HCT116 (cell line): ENCODE measurements at regions not wholly inside any gene's neighbourhood (a gene's known extent, or its start where the extent isn't known, plus 50 kb on each side); places are given as distances from the start of the nearest gene placed in this dataset.

ENCODE experiments used
- ATAC-seq: fragments of 200-7000 bp; cut with Tn5 transposase; 2 replicates; pipeline ENCODE4 v1.9.1; 2020; ENCODE audit warnings: mild to moderate bottlenecking, moderate library complexity
- BruUV-seq: library from RNA; stranded (reverse); fragments of 400-500 nt; replicated peaks from 2 replicates; lab custom pipeline; 2021; lab: Mats Ljungman, UMichigan
- CTCF ChIA-PET: fragments of 300-600 bp; sonication (Branson Sonifier 250); formaldehyde crosslinking; loops from one replicate; lab custom pipeline; 2021; ENCODE audit warnings: antibody characterized with exemption; lab: Charles Lee
- POLR2A ChIA-PET: fragments of 300-600, 350-600 bp; sonication (Branson Sonifier 250); formaldehyde crosslinking; loops from one replicate; lab custom pipeline; 2021; ENCODE audit warnings: antibody characterized with exemption; lab: Charles Lee
- RAD21 ChIA-PET, 2 experiments: fragments of 300-600 bp; sonication (Branson Sonifier 250); formaldehyde crosslinking; loops; one replicate each; lab custom pipeline; 2023; ENCODE audit warnings: low total read pairs in 2 of 2; ENCODE audit not compliant: uncharacterized antibody in 2 of 2, unreplicated experiment in 2 of 2, low non-redundant PET in 1 of 2; lab: Charles Lee
- DNase-seq: peaks from one replicate; pipeline ENCODE4 v3.0.0-alpha.2; 2010; ENCODE audit warnings: low read depth, low spot score
- H2AFZ ChIP-seq: fragments of 200-600 bp; shearing (Covaris generic), sonication (generic); 2 replicates; pipeline ENCODE4 v1.6.1; 2017; ENCODE audit warnings: low read depth, mixed run types, mixed read lengths, antibody characterized with exemption, low read length; ENCODE audit not compliant: poor library complexity, severe bottlenecking
- H3K27ac ChIP-seq: 2 replicates; pipeline ENCODE4 v1.5.1; 2012; ENCODE audit warnings: low read depth, low read length
- H3K27me3 ChIP-seq: fragments of 200-600 bp; sonication (generic); 2 replicates; pipeline ENCODE4 v1.6.1; 2016; ENCODE audit warnings: mixed run types, low read length, mixed read lengths; ENCODE audit not compliant: insufficient read depth
- H3K36me3 ChIP-seq, 2 experiments: fragments of 200-500 bp in 1 of 2; fragments of 200-600 bp in 1 of 2; sonication (Bioruptor generic) in 1 of 2; sonication (generic) in 1 of 2; 2 replicates each; pipeline versions ENCODE4 v1.5.1 to v1.6.1; 2014 to 2016; ENCODE audit warnings: low read length in 2 of 2, inconsistent platforms in 1 of 2, mixed read lengths in 1 of 2, mixed run types in 1 of 2; ENCODE audit not compliant: insufficient read depth in 2 of 2, control insufficient read depth in 1 of 2
- H3K4me1 ChIP-seq, 2 experiments: fragments of 200-600 bp in 1 of 2; sonication (generic) in 1 of 2; 2 replicates each; pipeline versions ENCODE4 v1.5.1 to v1.6.1; 2012 to 2017; ENCODE audit warnings: low read length in 2 of 2, inconsistent platforms in 1 of 2, mild to moderate bottlenecking in 1 of 2, mixed read lengths in 1 of 2, mixed run types in 1 of 2, moderate library complexity in 1 of 2; ENCODE audit not compliant: insufficient read depth in 2 of 2, control insufficient read depth in 1 of 2
- H3K4me2 ChIP-seq: fragments of 200-600 bp; sonication (generic); 2 replicates; pipeline ENCODE4 v1.6.1; 2017; ENCODE audit warnings: mixed run types, low read length, mixed read lengths
- H3K4me3 ChIP-seq, 2 experiments: fragments of 200-600 bp in 1 of 2; sonication (generic) in 1 of 2; replicated peaks in 1 of 2; 2 replicates each; pipeline ENCODE4 v1.5.1; 2011 to 2016; ENCODE audit warnings: low read length in 2 of 2, control low read depth in 1 of 2, low read depth in 1 of 2, mild to moderate bottlenecking in 1 of 2, mixed read lengths in 1 of 2, mixed run types in 1 of 2
- H3K79me2 ChIP-seq: fragments of 200-600 bp; sonication (generic); 2 replicates; pipeline ENCODE4 v1.6.1; 2017; ENCODE audit warnings: mild to moderate bottlenecking, mixed run types, low read length, moderate library complexity, mixed read lengths; ENCODE audit not compliant: insufficient read depth
- H3K9ac ChIP-seq: fragments of 200-600 bp; sonication (generic); 2 replicates; pipeline ENCODE4 v1.6.1; 2016; ENCODE audit warnings: low read length, mixed read lengths
- H3K9me2 ChIP-seq: fragments of 200-600 bp; sonication (generic), shearing (Covaris generic); 2 replicates; pipeline ENCODE4 v1.6.1; 2017; ENCODE audit warnings: mixed run types, mild to moderate bottlenecking, moderate library complexity; ENCODE audit not compliant: insufficient read depth
- H3K9me3 ChIP-seq, 2 experiments: fragments of 200-500 bp in 1 of 2; fragments of 200-600 bp in 1 of 2; sonication (Bioruptor generic) in 1 of 2; sonication (generic) in 1 of 2; 2 replicates each; pipeline ENCODE4 v1.6.1; 2014 to 2017; ENCODE audit warnings: low read length in 2 of 2, mixed read lengths in 2 of 2, inconsistent platforms in 1 of 2, low read depth in 1 of 2, mild to moderate bottlenecking in 1 of 2, mixed run types in 1 of 2, moderate library complexity in 1 of 2; ENCODE audit not compliant: control insufficient read depth in 1 of 2, insufficient read depth in 1 of 2
- H4K20me1 ChIP-seq: fragments of 200-600 bp; sonication (generic), shearing (Covaris generic); 2 replicates; pipeline ENCODE4 v1.6.1; 2017; ENCODE audit warnings: mixed run types, mild to moderate bottlenecking, moderate library complexity; ENCODE audit not compliant: insufficient read depth
- CBX3 ChIP-seq: IDR thresholded peaks from 2 replicates; pipeline ENCODE4 v1.6.1; 2012; ENCODE audit warnings: low read depth
- CEBPB ChIP-seq: IDR thresholded peaks from 2 replicates; pipeline ENCODE4 v1.6.1; 2012; ENCODE audit warnings: low read depth
- EZH2 ChIP-seq: fragments of 200-600 bp; sonication (generic); IDR thresholded peaks from 2 replicates; pipeline ENCODE4 v1.6.1; 2017; ENCODE audit warnings: antibody characterized with exemption, mixed run types
- FOSL1 ChIP-seq: IDR thresholded peaks from 2 replicates; pipeline ENCODE4 v1.6.1; 2012; ENCODE audit warnings: low read depth
- JUND ChIP-seq: IDR thresholded peaks from 2 replicates; pipeline ENCODE4 v1.6.1; 2012
- POLR2AphosphoS5 ChIP-seq: IDR thresholded peaks from 2 replicates; pipeline ENCODE4 v1.6.1; 2011; ENCODE audit warnings: mild to moderate bottlenecking, low read depth, low read length, moderate library complexity
- RAD21 ChIP-seq: IDR thresholded peaks from 2 replicates; pipeline ENCODE4 v1.6.1; 2012; ENCODE audit warnings: low read depth, mild to moderate bottlenecking
- REST ChIP-seq: IDR thresholded peaks from 2 replicates; pipeline ENCODE4 v1.6.1; 2012; ENCODE audit warnings: low read depth
- SIN3A ChIP-seq: IDR thresholded peaks from 2 replicates; pipeline ENCODE4 v1.6.1; 2012; ENCODE audit warnings: low read depth
- SP1 ChIP-seq: IDR thresholded peaks from 2 replicates; pipeline ENCODE4 v1.6.1; 2012; ENCODE audit warnings: low read depth
- SRF ChIP-seq: IDR thresholded peaks from 2 replicates; pipeline ENCODE4 v1.6.1; 2012; ENCODE audit warnings: low read depth
- TCF7L2 ChIP-seq: IDR thresholded peaks from 2 replicates; pipeline ENCODE4 v1.7.0; 2011; ENCODE audit warnings: borderline replicate concordance, inconsistent platforms; ENCODE audit not compliant: insufficient read depth, insufficient read length; ENCODE audit errors: extremely low read depth
- YY1 ChIP-seq: IDR thresholded peaks from 2 replicates; pipeline ENCODE4 v1.6.1; 2011; ENCODE audit warnings: low read length, low read depth, moderate library complexity, mild to moderate bottlenecking; ENCODE audit not compliant: insufficient replicate concordance; ENCODE audit errors: extremely low read depth
- ZBTB33 ChIP-seq: IDR thresholded peaks from 2 replicates; pipeline ENCODE4 v1.6.1; 2011; ENCODE audit warnings: mild to moderate bottlenecking, low read length, moderate library complexity; ENCODE audit not compliant: insufficient replicate concordance; ENCODE audit errors: extremely low read depth
- ZNF274 ChIP-seq: fragments of 200-500 bp; sonication (Bioruptor generic); IDR thresholded peaks from 2 replicates; pipeline ENCODE4 v1.6.1; 2014; ENCODE audit warnings: mild to moderate bottlenecking, low read depth, low read length, inconsistent platforms
- intact Hi-C: fragments of 100-400 bp; cut with micrococcal nuclease; formaldehyde crosslinking; loops from 2 replicates; pipeline ENCODE4 v1.10.0; 2022
- TF ChIP-seq, protein P1 (sequence below), 3 experiments: fragments of 200-600 bp in 1 of 3; sonication (generic) in 1 of 3; IDR thresholded peaks in 2 of 3; conservative IDR thresholded peaks in 1 of 3; 2 replicates each; pipeline ENCODE4 v1.5.1; 2012 to 2017; ENCODE audit warnings: low read depth in 2 of 3, low read length in 2 of 3, antibody characterized with exemption in 1 of 3, borderline replicate concordance in 1 of 3, control low read depth in 1 of 3, mild to moderate bottlenecking in 1 of 3, mixed read lengths in 1 of 3, mixed run types in 1 of 3, moderate library complexity in 1 of 3; ENCODE audit not compliant: insufficient read depth in 1 of 3
- TF ChIP-seq, protein P2 (sequence below): IDR thresholded peaks from 2 replicates; pipeline ENCODE4 v1.6.1; 2012
- TF ChIP-seq, protein P3 (sequence below): IDR thresholded peaks from 2 replicates; pipeline ENCODE4 v1.6.1; 2012

DNA sequence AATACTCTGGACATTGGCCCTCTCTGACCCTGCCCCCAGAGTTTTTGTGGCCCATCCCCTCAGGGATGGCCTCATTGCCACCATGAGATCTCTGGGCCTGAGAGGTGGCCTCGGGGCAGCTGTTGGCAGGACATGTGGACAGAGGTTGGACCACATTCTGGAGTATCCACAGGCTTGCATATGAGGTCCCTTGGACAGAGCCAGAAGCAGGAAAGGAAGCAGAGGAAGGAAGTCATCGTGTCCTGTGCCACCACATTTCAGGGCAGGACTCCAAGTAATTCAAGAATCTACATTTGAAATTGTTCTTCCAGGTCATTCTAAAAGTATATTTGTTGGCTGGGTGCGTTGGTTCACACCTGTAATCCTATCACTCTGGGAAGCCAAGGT is 95.9 kb upstream of the PPP2R5A start:
- Histone ChIP-seq H2AFZ (no peak overlapping the region), H3K4me2 (no peak overlapping the region), H3K36me3 (no peaks in the 10 kb centered on the region), H3K4me1 (no peaks in the 10 kb centered on the region), H3K27me3 (no peaks in the 10 kb centered on the region), H3K4me3 (no peak overlapping the region), H3K79me2 (no peaks in the 10 kb centered on the region), H3K9me3 (no peaks in the 10 kb centered on the region), H3K9me2 (no peaks in the 10 kb centered on the region), H3K9ac (no peak overlapping the region), H3K27ac (no peak overlapping the region), H4K20me1 (no peaks in the 10 kb centered on the region)
- BruUV-seq, result no TSS peak
- no peak for TF ChIP-seq CEBPB
- no peak for TF ChIP-seq EZH2
- no peak for TF ChIP-seq ZNF274
- TF ChIP-seq, protein P1, sequence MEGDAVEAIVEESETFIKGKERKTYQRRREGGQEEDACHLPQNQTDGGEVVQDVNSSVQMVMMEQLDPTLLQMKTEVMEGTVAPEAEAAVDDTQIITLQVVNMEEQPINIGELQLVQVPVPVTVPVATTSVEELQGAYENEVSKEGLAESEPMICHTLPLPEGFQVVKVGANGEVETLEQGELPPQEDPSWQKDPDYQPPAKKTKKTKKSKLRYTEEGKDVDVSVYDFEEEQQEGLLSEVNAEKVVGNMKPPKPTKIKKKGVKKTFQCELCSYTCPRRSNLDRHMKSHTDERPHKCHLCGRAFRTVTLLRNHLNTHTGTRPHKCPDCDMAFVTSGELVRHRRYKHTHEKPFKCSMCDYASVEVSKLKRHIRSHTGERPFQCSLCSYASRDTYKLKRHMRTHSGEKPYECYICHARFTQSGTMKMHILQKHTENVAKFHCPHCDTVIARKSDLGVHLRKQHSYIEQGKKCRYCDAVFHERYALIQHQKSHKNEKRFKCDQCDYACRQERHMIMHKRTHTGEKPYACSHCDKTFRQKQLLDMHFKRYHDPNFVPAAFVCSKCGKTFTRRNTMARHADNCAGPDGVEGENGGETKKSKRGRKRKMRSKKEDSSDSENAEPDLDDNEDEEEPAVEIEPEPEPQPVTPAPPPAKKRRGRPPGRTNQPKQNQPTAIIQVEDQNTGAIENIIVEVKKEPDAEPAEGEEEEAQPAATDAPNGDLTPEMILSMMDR (IDR thresholded peaks at IDR 0.05 in 2 of 3, conservative IDR thresholded peaks at IDR 0.05 in 1 of 3; ENCODE audit: borderline replicate concordance in 1 of 3, insufficient read depth in 1 of 3, low read depth in 2 of 3, low read length in 2 of 3), result no peak
- TF ChIP-seq POLR2AphosphoS5, result no peak
- TF ChIP-seq SIN3A, result no peak
- no peak for TF ChIP-seq SRF
- no peak for TF ChIP-seq ZBTB33
- TF ChIP-seq CBX3, result no peak
- no peak for TF ChIP-seq RAD21
- TF ChIP-seq JUND, result no peak
- no peak for TF ChIP-seq SP1
- TF ChIP-seq, protein P2, sequence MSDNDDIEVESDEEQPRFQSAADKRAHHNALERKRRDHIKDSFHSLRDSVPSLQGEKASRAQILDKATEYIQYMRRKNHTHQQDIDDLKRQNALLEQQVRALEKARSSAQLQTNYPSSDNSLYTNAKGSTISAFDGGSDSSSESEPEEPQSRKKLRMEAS, result no peak
- no peak for TF ChIP-seq REST
- TF ChIP-seq YY1, result no peak
- no peak for TF ChIP-seq FOSL1
- no peak for TF ChIP-seq TCF7L2
- TF ChIP-seq, protein P3, sequence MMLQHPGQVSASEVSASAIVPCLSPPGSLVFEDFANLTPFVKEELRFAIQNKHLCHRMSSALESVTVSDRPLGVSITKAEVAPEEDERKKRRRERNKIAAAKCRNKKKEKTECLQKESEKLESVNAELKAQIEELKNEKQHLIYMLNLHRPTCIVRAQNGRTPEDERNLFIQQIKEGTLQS, result no peak
- no peak for ATAC-seq
- intact Hi-C loops, result no loop called here
- RAD21 ChIA-PET, result no interaction called here
- no peak for DNase-seq
- POLR2A ChIA-PET, result no interaction called here
- CTCF ChIA-PET, result no interaction called here
